SK-N-SH (cell line): ENCODE measurements at regions not wholly inside any gene's neighbourhood (a gene's known extent, or its start where the extent isn't known, plus 50 kb on each side); places are given as distances from the start of the nearest gene placed in this dataset.

Experiments used
- CTCF ChIA-PET: fragments of 300-600, 350-600 bp; formaldehyde crosslinking; extraction: SDS; loops from one replicate; lab custom pipeline; 2021; lab: Yijun Ruan, JAX
- POLR2A ChIA-PET: fragments of 350-600 bp; sonication (Branson Sonifier 250); formaldehyde crosslinking; extraction: SDS; loops from one replicate; lab custom pipeline; 2020; ENCODE audit warnings: antibody characterized with exemption, inconsistent platforms; lab: Yijun Ruan, JAX
- DNase-seq: peaks from one replicate; pipeline ENCODE4 v3.0.0; 2012
- H2AFZ ChIP-seq: fragments of 200-600 bp; sonication (generic); 2 replicates; pipeline ENCODE4 v1.8.1; 2016; ENCODE audit warnings: antibody characterized with exemption, mild to moderate bottlenecking, low read depth
- H3F3A ChIP-seq: fragments of 200-600 bp; sonication (generic); replicated peaks from 2 replicates; pipeline ENCODE3; 2016; ENCODE audit warnings: antibody characterized with exemption, mild to moderate bottlenecking; ENCODE audit not compliant: insufficient read depth
- H3K27ac ChIP-seq, 2 experiments: fragments of 200-500 bp in 1 of 2; fragments of 200-600 bp in 1 of 2; sonication (Bioruptor generic) in 1 of 2; sonication (generic), shearing (Covaris generic) in 1 of 2; 2 replicates each; pipeline versions ENCODE4 v1.5.1 to v1.6.1; 2014 to 2016; ENCODE audit warnings: low read depth in 2 of 2, inconsistent platforms in 1 of 2, low read length in 1 of 2, mild to moderate bottlenecking in 1 of 2, mixed read lengths in 1 of 2
- H3K27me3 ChIP-seq: fragments of 200-600 bp; sonication (generic), shearing (Covaris generic); 2 replicates; pipeline ENCODE4 v1.6.1; 2016; ENCODE audit warnings: mixed run types; ENCODE audit not compliant: insufficient read depth
- H3K36me3 ChIP-seq, 2 experiments: fragments of 200-500 bp in 1 of 2; fragments of 200-600 bp in 1 of 2; sonication (Bioruptor generic) in 1 of 2; sonication (generic) in 1 of 2; replicated peaks in 1 of 2; 2 replicates each; pipeline versions ENCODE3 to v1.5.1; 2014 to 2016; ENCODE audit warnings: low read length in 1 of 2, mild to moderate bottlenecking in 1 of 2; ENCODE audit not compliant: insufficient read depth in 2 of 2, control insufficient read depth in 1 of 2
- H3K4me1 ChIP-seq, 2 experiments: fragments of 200-500 bp in 1 of 2; fragments of 200-600 bp in 1 of 2; sonication (Bioruptor generic) in 1 of 2; sonication (generic), shearing (Covaris generic) in 1 of 2; 2 replicates each; pipeline versions ENCODE4 v1.5.1 to v1.6.1; 2014 to 2016; ENCODE audit warnings: low read depth in 1 of 2, low read length in 1 of 2, mixed run types in 1 of 2; ENCODE audit not compliant: insufficient read depth in 2 of 2, control insufficient read depth in 1 of 2
- H3K4me2 ChIP-seq: fragments of 200-600 bp; sonication (generic), shearing (Covaris generic); 2 replicates; pipeline ENCODE4 v1.6.1; 2017; ENCODE audit warnings: mixed run types
- H3K4me3 ChIP-seq, 2 experiments: fragments of 200-500 bp in 1 of 2; fragments of 200-600 bp in 1 of 2; sonication (Bioruptor generic) in 1 of 2; sonication (generic), shearing (Covaris generic) in 1 of 2; 2 replicates each; pipeline versions ENCODE4 v1.5.1 to v1.8.1; 2014 to 2016; ENCODE audit warnings: low read depth in 2 of 2, inconsistent platforms in 1 of 2, low read length in 1 of 2, mild to moderate bottlenecking in 1 of 2, mixed read lengths in 1 of 2, moderate library complexity in 1 of 2
- H3K79me2 ChIP-seq: fragments of 200-600 bp; sonication (generic); 2 replicates; pipeline ENCODE4 v1.8.1; 2017; ENCODE audit warnings: mild to moderate bottlenecking; ENCODE audit not compliant: insufficient read depth
- H3K9ac ChIP-seq: fragments of 200-600 bp; sonication (generic); 2 replicates; pipeline ENCODE4 v1.6.1; 2017; ENCODE audit warnings: mixed run types
- H3K9me2 ChIP-seq: fragments of 200-600 bp; sonication (generic); 2 replicates; pipeline ENCODE4 v1.6.1; 2017; ENCODE audit warnings: mixed run types
- H3K9me3 ChIP-seq: fragments of 200-600 bp; sonication (generic); 2 replicates; pipeline ENCODE4 v1.6.1; 2017; ENCODE audit warnings: mixed run types, mild to moderate bottlenecking, moderate library complexity
- H4K20me1 ChIP-seq: fragments of 200-600 bp; sonication (generic); 2 replicates; pipeline ENCODE4 v1.6.1; 2017; ENCODE audit warnings: mild to moderate bottlenecking, mixed run types; ENCODE audit not compliant: insufficient read depth
- CHD2 ChIP-seq: fragments of 150-350 bp; IDR thresholded peaks from 2 replicates; pipeline ENCODE4 v1.6.1; 2018; ENCODE audit warnings: low read length; ENCODE audit not compliant: partially characterized antibody
- ELF1 ChIP-seq: IDR thresholded peaks from 2 replicates; pipeline ENCODE4 v1.4.0; 2012
- EZH2phosphoT487 ChIP-seq: fragments of 200-600 bp; sonication (generic); IDR thresholded peaks from 2 replicates; pipeline ENCODE4 v1.6.1; 2017; ENCODE audit warnings: low read depth, mixed run types, mild to moderate bottlenecking, antibody characterized with exemption, moderate library complexity, borderline replicate concordance
- GABPA ChIP-seq: IDR thresholded peaks from 2 replicates; pipeline ENCODE4 v1.4.0; 2012; ENCODE audit warnings: low read depth, mild to moderate bottlenecking
- GATA2 ChIP-seq: sonication (generic); formaldehyde crosslinking; IDR thresholded peaks from 2 replicates; pipeline ENCODE4 v1.5.0; 2020; ENCODE audit warnings: mild to moderate bottlenecking, missing genetic modification reagents
- NFIC ChIP-seq: IDR thresholded peaks from 2 replicates; pipeline ENCODE4 v1.4.0; 2012; ENCODE audit warnings: borderline replicate concordance
- NRF1 ChIP-seq: IDR thresholded peaks from 2 replicates; pipeline ENCODE4 v1.6.1; 2012; ENCODE audit warnings: low read depth, mild to moderate bottlenecking, low read length
- POLR2AphosphoS5 ChIP-seq: IDR thresholded peaks from 2 replicates; pipeline ENCODE4 v1.6.1; 2012; ENCODE audit warnings: low read depth, low read length
- RCOR1 ChIP-seq: fragments of 150-350 bp; IDR thresholded peaks from 2 replicates; pipeline ENCODE4 v1.6.1; 2017; ENCODE audit warnings: antibody characterized with exemption, low read length
- RFX5 ChIP-seq: IDR thresholded peaks from 2 replicates; pipeline ENCODE4 v1.6.1; 2012; ENCODE audit warnings: mild to moderate bottlenecking, improper control_type of control experiment, low read length
- SIN3A ChIP-seq: IDR thresholded peaks from 2 replicates; pipeline ENCODE4 v1.6.1; 2012; ENCODE audit warnings: low read depth, mild to moderate bottlenecking, low read length, moderate library complexity, borderline replicate concordance
- TAF1 ChIP-seq: IDR thresholded peaks from 2 replicates; pipeline ENCODE4 v1.6.1; 2012; ENCODE audit warnings: low read depth, mild to moderate bottlenecking, low read length, moderate library complexity, borderline replicate concordance
- TCF12 ChIP-seq: IDR thresholded peaks from 2 replicates; pipeline ENCODE4 v1.4.0; 2012
- TEAD4 ChIP-seq: IDR thresholded peaks from 2 replicates; pipeline ENCODE4 v1.4.0; 2012; ENCODE audit warnings: mild to moderate bottlenecking, borderline replicate concordance; ENCODE audit not compliant: insufficient read depth
- YY1 ChIP-seq: IDR thresholded peaks from 2 replicates; pipeline ENCODE4 v1.4.0; 2012; ENCODE audit warnings: low read depth, mild to moderate bottlenecking
- WGBS: methylation state at CpG from one replicate; pipeline ENCODE4 v1.1.6; 2017; ENCODE audit warnings: low lambda C conversion rate; 5-methylcytosine and 5-hydroxymethylcytosine counted together
- TF ChIP-seq, protein P1 (sequence below): IDR thresholded peaks from 2 replicates; pipeline ENCODE4; 2012
- TF ChIP-seq, protein P2 (sequence below): IDR thresholded peaks from 2 replicates; pipeline ENCODE4 v1.4.0; 2012; ENCODE audit warnings: low read depth, borderline replicate concordance
- TF ChIP-seq, protein P3 (sequence below): fragments of 150-350 bp; IDR thresholded peaks from 2 replicates; pipeline ENCODE4 v1.6.1; 2017; ENCODE audit warnings: antibody characterized with exemption, low read length, low read depth, borderline replicate concordance
- TF ChIP-seq, protein P4 (sequence below): IDR thresholded peaks from 2 replicates; pipeline ENCODE4 v1.6.1; 2012; ENCODE audit warnings: mild to moderate bottlenecking, low read depth, low read length, moderate library complexity
- TF ChIP-seq, protein P5 (sequence below): fragments of 200-600 bp; sonication (generic); IDR thresholded peaks from 2 replicates; pipeline ENCODE4 v1.6.1; 2017; ENCODE audit warnings: antibody characterized with exemption, mild to moderate bottlenecking, moderate library complexity

DNA sequence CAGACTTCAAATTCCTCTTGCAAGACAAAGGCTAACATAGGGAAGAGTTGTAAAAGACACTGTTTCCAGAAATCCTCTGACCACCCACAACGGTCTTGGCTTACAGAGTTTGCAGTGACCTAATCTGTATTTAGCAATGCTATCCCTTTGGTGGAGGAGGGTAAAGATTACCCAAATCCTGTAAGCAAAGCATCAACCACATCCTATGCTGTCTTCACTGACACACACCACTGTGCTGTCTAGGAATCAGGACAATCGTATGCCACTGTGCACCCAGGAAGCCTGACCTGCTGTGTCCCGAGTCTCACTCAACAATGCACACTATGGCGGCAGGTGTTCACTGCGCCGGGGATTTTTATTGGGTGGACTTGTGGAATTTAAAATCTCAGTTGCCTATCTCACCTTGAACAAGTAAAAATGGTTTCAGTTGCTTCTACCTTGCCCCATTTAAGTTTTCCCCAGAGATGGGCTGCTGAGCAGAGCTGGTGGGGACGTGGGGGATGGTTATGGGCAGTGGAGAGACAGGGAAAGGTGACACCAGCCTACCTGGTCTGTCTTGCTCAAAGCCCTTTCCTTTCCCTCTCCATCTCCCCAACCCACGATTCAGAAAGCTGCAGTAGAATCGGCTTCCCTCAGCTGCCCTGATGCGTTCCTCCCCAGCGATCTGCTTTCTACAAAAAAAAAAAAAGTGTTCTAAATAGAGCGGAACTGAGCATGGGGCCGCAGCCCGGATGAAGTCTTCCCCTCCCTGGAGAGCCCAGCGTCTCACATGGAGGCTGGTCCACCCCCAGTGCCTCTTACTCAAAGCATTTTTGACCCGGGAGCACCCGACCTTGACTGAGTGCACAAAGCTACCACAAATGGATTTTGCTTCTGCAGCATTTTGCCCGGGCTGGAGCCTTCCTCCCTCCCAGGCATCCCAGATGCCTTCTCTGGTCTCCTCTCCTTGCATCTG, 271.5 kb downstream of the SOX9 start (continued):
- TF ChIP-seq GATA2 (CRISPR knock-in tag) (no peak), CHD2 (no peak)
- TF ChIP-seq, protein P1, sequence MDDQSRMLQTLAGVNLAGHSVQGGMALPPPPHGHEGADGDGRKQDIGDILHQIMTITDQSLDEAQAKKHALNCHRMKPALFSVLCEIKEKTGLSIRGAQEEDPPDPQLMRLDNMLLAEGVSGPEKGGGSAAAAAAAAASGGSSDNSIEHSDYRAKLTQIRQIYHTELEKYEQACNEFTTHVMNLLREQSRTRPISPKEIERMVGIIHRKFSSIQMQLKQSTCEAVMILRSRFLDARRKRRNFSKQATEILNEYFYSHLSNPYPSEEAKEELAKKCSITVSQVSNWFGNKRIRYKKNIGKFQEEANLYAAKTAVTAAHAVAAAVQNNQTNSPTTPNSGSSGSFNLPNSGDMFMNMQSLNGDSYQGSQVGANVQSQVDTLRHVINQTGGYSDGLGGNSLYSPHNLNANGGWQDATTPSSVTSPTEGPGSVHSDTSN: no peak

DNA sequence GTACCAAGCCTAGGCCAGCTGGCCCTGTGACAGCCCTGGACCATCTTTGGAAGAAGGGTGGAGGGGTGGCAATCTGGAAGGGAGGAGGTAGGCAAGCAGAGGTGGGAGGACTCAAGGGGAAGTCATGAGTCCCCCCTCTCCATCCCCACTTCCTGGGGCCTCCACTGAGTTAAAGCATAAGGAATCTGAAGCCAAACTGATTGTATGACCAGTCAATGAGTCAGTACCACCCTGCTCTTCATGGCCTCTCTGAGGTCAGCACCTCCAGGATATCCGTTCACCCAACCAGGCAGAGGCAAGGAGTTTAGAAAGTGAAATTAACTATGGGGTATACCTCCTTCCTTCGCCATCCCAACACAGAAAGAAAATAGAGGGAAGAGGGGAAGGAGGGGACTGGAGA, 272.7 kb downstream of the SOX9 start:
- Histone ChIP-seq H3K27me3 (no peaks in the 10 kb centered on the region), H3K9me2 (no peaks in the 10 kb centered on the region), H3K9ac (peak overlapping the region; percentile 61), H3K4me3 (no peak overlapping the region), H3K27ac (peak overlapping the region in 1 of 2 experiments; percentile 93; a peak in 2 of 4 replicates), H3F3A (peaks cover 34% of the 10 kb centered on the region), H3K36me3 (no peaks in the 10 kb centered on the region), H3K4me1 (peaks cover 4 to 61% of the 10 kb centered on the region in 2 experiments; a peak in 3 of 4 replicates), H3K4me2 (peak overlapping the region; percentile 29; the same call in 1 of the 2 replicates), H2AFZ (0 out of 2 replicates have a peak overlapping the region, but pooled peaks have one; percentile 6), H3K9me3 (no peaks in the 10 kb centered on the region), H4K20me1 (no peaks in the 10 kb centered on the region), H3K79me2 (no peaks in the 10 kb centered on the region)
- ChIA-PET POLR2A (no interaction called here), CTCF (interaction anchor here (1.0 kb wide), 1 partner anchor 18 kb away, joined by 4 read pairs; no protein-coding TSS in a partner anchor)
- WGBS: 18% methylated on average over 2 of the region's 2 CpGs
- no peak for DNase-seq
- TF ChIP-seq, protein P2, sequence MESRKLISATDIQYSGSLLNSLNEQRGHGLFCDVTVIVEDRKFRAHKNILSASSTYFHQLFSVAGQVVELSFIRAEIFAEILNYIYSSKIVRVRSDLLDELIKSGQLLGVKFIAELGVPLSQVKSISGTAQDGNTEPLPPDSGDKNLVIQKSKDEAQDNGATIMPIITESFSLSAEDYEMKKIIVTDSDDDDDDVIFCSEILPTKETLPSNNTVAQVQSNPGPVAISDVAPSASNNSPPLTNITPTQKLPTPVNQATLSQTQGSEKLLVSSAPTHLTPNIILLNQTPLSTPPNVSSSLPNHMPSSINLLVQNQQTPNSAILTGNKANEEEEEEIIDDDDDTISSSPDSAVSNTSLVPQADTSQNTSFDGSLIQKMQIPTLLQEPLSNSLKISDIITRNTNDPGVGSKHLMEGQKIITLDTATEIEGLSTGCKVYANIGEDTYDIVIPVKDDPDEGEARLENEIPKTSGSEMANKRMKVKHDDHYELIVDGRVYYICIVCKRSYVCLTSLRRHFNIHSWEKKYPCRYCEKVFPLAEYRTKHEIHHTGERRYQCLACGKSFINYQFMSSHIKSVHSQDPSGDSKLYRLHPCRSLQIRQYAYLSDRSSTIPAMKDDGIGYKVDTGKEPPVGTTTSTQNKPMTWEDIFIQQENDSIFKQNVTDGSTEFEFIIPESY: peak; percentile 74; the same call in 1 of the 2 replicates
- TF ChIP-seq, protein P3, sequence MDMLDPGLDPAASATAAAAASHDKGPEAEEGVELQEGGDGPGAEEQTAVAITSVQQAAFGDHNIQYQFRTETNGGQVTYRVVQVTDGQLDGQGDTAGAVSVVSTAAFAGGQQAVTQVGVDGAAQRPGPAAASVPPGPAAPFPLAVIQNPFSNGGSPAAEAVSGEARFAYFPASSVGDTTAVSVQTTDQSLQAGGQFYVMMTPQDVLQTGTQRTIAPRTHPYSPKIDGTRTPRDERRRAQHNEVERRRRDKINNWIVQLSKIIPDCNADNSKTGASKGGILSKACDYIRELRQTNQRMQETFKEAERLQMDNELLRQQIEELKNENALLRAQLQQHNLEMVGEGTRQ: no peak
- TF ChIP-seq ELF1: peak; percentile 58; the same call in 1 of the 2 replicates
- peak; percentile 91 for TF ChIP-seq NFIC
- TF ChIP-seq TCF12: peak; percentile 92
- TF ChIP-seq TAF1: no peak
- TF ChIP-seq RFX5: no peak
- no peak for TF ChIP-seq SIN3A
- no peak for TF ChIP-seq NRF1
- no peak for TF ChIP-seq EZH2phosphoT487
- TF ChIP-seq GABPA: peak; percentile 56; the same call in 1 of the 2 replicates
- peak; percentile 47; the same call in 1 of the 2 replicates for TF ChIP-seq YY1
- TF ChIP-seq, protein P4, sequence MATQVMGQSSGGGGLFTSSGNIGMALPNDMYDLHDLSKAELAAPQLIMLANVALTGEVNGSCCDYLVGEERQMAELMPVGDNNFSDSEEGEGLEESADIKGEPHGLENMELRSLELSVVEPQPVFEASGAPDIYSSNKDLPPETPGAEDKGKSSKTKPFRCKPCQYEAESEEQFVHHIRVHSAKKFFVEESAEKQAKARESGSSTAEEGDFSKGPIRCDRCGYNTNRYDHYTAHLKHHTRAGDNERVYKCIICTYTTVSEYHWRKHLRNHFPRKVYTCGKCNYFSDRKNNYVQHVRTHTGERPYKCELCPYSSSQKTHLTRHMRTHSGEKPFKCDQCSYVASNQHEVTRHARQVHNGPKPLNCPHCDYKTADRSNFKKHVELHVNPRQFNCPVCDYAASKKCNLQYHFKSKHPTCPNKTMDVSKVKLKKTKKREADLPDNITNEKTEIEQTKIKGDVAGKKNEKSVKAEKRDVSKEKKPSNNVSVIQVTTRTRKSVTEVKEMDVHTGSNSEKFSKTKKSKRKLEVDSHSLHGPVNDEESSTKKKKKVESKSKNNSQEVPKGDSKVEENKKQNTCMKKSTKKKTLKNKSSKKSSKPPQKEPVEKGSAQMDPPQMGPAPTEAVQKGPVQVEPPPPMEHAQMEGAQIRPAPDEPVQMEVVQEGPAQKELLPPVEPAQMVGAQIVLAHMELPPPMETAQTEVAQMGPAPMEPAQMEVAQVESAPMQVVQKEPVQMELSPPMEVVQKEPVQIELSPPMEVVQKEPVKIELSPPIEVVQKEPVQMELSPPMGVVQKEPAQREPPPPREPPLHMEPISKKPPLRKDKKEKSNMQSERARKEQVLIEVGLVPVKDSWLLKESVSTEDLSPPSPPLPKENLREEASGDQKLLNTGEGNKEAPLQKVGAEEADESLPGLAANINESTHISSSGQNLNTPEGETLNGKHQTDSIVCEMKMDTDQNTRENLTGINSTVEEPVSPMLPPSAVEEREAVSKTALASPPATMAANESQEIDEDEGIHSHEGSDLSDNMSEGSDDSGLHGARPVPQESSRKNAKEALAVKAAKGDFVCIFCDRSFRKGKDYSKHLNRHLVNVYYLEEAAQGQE: peak; percentile 65; the same call in 1 of the 2 replicates
- peak; percentile 90 for TF ChIP-seq TEAD4
- TF ChIP-seq POLR2AphosphoS5: peak; percentile 66; the same call in 1 of the 2 replicates
- TF ChIP-seq, protein P5, sequence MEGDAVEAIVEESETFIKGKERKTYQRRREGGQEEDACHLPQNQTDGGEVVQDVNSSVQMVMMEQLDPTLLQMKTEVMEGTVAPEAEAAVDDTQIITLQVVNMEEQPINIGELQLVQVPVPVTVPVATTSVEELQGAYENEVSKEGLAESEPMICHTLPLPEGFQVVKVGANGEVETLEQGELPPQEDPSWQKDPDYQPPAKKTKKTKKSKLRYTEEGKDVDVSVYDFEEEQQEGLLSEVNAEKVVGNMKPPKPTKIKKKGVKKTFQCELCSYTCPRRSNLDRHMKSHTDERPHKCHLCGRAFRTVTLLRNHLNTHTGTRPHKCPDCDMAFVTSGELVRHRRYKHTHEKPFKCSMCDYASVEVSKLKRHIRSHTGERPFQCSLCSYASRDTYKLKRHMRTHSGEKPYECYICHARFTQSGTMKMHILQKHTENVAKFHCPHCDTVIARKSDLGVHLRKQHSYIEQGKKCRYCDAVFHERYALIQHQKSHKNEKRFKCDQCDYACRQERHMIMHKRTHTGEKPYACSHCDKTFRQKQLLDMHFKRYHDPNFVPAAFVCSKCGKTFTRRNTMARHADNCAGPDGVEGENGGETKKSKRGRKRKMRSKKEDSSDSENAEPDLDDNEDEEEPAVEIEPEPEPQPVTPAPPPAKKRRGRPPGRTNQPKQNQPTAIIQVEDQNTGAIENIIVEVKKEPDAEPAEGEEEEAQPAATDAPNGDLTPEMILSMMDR: no peak
- TF ChIP-seq RCOR1: no peak
